ENCODE measurements at regions not wholly inside any gene's neighbourhood (a gene's known extent, or its start where the extent isn't known, plus 50 kb on each side); places are given as distances from the start of the nearest gene placed in this dataset.
"Not testable (repeated sequence)": the region's sequence is repeated elsewhere in the genome, so short reads cannot be mapped to it uniquely, and the experiment has no call there.

DNA sequence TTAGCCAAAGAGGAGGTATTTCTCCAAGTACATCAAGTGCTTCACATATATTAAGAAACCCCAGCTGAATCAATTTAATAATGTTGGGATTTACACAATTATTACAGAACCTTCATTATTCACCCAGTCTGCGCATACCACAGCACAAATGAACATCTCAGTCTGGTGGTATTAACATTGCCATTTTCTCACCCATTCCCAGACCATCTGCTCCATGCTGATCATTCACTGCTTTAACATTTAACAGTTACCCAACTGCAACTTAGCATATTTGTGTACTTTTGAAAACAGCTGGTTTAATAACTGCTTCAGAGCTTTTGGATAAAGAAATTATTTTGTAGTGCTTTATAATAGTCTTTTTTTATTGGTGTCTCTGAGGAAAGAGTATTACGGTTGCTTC is 1072.1 kb downstream of the NXPH1 start:
- DNase-seq (ENCODE audit: low read depth), result no peak

GRCh38 chr7:9507290-9507689 is 1073.9 kb downstream of the NXPH1 start:
- DNase-seq (ENCODE audit: low read depth), result no peak

- DNase-seq (ENCODE audit: low read depth), result no peak
Observed at GRCh38 chr7:9516662-9517061, 1083.3 kb downstream of the NXPH1 start.

GRCh38 chr7:9523579-9523978 is 1090.2 kb downstream of the NXPH1 start:
- no peak for DNase-seq (ENCODE audit: low read depth)

- DNase-seq (ENCODE audit: low read depth), result not testable (repeated sequence)
Observed at GRCh38 chr7:9552431-9552830, 1119.0 kb downstream of the NXPH1 start.

DNA sequence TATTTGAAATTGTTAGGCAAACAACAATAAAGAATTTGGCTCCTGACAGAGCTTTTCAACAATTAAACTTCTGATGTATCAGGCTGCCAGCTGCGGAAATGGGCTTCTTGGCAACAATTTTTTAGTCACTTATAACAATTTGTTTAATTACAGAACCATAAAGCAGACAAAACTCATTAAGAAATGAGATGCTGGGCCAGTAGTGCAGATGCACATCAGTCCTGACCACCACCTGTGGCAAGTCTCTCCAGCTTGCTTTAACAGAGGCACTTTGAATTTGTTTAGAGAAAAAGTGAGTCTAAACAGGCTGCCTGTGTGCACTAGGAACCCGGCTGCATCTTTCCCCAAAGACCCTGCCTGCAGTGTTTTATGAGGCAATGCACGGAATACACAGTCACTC is 1124.4 kb downstream of the NXPH1 start:
- DNase-seq (ENCODE audit: low read depth), result no peak

- no peak for DNase-seq (ENCODE audit: low read depth)
Observed at GRCh38 chr7:9575716-9576115, 1142.3 kb downstream of the NXPH1 start.

- DNase-seq (ENCODE audit: low read depth), result no peak
Observed at GRCh38 chr7:9582824-9583223, 1149.4 kb downstream of the NXPH1 start.

- DNase-seq (ENCODE audit: low read depth), result no peak
Observed at GRCh38 chr7:9598411-9598810, 1165.0 kb downstream of the NXPH1 start.

- DNase-seq (ENCODE audit: low read depth), result no peak
Observed at GRCh38 chr7:9600974-9601373, 1167.6 kb downstream of the NXPH1 start.

GRCh38 chr7:9603291-9603690 is 1169.9 kb downstream of the NXPH1 start:
- DNase-seq (ENCODE audit: low read depth), result no peak

GRCh38 chr7:9608560-9608959 is 1175.2 kb downstream of the NXPH1 start:
- no peak for DNase-seq (ENCODE audit: low read depth)

- DNase-seq (ENCODE audit: low read depth), result not testable (repeated sequence)
Observed at GRCh38 chr7:9620899-9621298, 1187.5 kb downstream of the NXPH1 start.

DNA sequence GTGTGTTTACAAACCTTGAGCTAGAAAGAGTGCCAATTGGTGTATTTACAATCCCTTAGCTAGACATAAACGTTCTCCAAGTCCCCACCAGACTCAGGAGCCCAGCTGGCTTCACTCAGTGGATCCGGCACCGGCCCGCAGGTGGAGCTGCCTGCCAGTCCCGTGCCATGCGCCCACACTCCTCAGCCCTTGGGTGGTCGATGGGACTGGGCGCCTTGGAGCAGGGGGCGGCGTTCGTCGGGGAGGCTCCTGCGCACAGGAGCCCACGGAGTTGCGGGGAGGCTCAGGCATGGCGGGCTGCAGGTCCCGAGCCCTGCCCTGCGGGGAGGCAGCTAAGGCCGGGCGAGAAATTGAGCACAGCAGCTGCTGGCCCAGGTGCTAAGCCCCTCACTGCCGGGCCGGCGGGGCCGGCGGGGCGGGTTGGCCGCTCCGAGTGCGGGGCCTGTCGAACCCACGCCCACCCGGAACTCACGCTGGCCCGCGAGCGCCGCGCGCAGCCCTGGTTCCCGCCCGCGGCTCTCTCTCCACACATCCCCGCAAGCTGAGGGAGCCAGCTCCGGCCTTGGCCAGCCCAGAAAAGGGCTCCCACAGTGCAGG is 1188.0 kb downstream of the NXPH1 start:
- not testable (repeated sequence) for DNase-seq (ENCODE audit: low read depth)

DNA sequence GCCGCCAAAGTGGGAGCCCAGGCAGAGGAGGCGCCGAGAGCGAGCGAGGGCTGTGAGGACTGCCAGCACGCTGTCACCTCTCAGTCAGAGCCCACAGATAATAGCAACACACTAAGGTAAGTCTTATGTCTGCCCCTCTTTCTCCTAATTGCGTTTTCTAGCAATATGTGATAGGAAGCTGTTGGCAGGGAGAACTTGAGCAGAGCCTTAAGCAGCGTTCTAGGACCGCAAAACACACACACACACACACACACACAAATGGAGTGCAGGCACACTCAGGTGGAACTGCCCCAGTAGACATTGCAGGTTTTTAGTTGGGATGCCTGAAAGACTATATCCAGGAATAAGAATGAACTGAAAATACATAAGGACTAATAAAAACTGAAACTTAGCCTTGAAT is 1188.5 kb downstream of the NXPH1 start:
- no peak for DNase-seq (ENCODE audit: low read depth)

- no peak for DNase-seq (ENCODE audit: low read depth)
Observed at GRCh38 chr7:9625953-9626352, 1192.5 kb downstream of the NXPH1 start.

- DNase-seq (ENCODE audit: low read depth), result no peak
Observed at GRCh38 chr7:9645756-9646155, 1212.3 kb downstream of the NXPH1 start.

GRCh38 chr7:9657257-9657656 is 1223.8 kb downstream of the NXPH1 start:
- DNase-seq (ENCODE audit: low read depth), result no peak

DNA sequence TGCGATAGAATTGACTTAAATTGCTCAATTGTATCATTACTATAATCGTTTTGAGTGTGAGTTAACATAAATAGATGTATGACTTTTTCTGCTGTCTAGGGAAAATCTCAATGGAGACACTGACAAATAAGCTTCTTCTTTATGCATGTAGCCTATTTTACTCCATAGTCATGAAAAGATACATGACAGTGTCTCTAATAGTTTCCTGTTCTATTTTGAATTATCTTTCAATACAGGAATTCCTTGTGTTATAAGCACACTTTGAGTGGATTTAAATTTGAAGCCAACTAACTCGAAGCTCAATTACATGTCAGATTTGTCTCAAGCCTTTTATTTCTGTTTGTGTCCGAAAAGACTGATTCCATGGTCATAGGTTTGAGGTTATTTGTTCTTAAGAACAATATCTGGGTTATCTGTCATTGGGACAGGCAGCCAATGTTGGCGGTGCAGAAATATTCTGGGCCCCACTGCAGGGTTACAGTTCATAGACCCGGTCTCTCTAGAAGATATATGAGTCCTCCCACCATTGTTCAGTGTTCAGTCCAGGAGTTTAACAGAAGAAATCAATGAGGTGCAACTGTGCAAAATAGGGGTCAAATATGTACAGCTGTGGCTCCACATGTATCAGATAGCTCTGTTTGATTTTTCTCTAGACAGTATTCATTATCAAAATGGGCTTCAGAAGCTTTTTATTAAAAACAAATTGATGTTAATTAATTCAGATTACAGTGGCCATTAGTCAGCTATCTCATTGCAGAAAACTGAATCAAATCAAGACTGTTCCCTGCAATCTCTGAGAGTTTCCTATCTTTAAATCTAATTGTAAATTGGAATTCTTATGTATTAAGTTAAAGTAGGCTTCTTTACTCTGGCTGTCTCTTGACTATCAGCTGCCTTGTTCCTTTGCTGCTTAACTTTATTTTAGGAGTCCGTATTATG is 1238.8 kb downstream of the NXPH1 start:
- no peak for DNase-seq (ENCODE audit: low read depth)

DNA sequence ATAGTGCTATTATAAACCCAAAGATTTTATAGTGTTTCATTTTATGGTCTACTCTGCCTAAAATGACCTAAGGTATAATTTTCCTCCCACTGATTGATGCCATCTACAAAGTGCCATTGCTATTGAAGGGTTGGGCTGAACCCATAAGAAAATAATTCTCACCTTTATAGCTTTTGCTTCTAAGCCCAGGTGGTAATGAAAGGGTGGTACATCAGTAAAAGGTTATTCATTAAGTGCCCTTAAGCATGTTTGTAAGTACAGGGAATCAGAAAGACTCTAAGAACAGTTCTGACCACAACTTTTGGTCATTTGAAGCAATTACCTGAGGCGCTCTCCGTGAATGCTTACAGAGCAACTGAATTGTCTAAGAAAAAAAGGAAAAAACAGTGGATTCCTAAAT is 1247.3 kb downstream of the NXPH1 start:
- no peak for DNase-seq (ENCODE audit: low read depth)

DNA sequence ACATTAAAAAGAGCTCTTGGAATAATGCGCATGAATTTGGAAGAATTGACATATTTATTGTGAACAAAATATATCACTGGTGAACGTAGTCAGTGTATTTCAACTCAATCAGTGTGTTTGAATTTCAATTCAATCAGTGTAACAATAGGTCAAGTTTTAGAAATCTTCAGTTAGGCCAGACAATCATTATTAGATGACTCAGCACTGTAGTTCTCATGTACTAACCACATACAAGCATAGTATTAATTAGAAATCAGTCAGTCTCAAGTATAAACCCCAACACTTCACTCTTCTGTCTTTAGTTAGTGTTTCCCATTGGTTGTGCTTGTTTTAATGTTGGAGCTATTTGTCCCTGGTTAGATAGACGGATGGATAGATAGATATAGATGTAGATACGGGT is 1247.9 kb downstream of the NXPH1 start:
- no peak for DNase-seq (ENCODE audit: low read depth)

- no peak for DNase-seq (ENCODE audit: low read depth)
Observed at GRCh38 chr7:9691286-9691685, 1257.9 kb downstream of the NXPH1 start.

- no peak for DNase-seq (ENCODE audit: low read depth)
Observed at GRCh38 chr7:9698375-9698774, 1265.0 kb downstream of the NXPH1 start.

DNA sequence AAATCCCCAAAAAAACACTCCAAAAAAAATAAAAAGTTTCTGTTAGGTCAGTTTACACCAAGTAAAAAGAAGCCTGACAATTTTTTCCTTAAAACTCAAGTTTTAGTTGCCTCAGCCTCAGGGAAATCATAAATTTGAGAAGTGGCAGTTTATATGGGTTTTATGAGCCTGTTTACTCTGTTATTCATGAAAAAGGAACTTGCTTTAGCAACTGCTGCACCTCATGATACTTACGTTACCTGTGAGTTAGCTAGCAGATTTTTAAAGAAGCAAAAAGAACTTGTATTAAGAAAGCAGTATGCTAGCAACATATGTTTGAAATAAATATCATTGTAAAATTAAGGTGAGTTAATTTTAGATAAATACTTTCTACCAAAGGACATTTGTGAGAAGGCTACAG is 1264.5 kb upstream of the PHF14 start:
- no peak for DNase-seq (ENCODE audit: low read depth)
